EL (cell line): ENCODE measurements at regions not wholly inside any gene's neighbourhood (a gene's known extent, or its start where the extent isn't known, plus 50 kb on each side); places are given as distances from the start of the nearest gene placed in this dataset.
"Not testable (repeated sequence)": the region's sequence is repeated elsewhere in the genome, so short reads cannot be mapped to it uniquely, and the experiment has no call there.

Experiments used
- DNase-seq: peaks from one replicate; pipeline ENCODE4 v3.0.0-alpha.2; 2016

DNA sequence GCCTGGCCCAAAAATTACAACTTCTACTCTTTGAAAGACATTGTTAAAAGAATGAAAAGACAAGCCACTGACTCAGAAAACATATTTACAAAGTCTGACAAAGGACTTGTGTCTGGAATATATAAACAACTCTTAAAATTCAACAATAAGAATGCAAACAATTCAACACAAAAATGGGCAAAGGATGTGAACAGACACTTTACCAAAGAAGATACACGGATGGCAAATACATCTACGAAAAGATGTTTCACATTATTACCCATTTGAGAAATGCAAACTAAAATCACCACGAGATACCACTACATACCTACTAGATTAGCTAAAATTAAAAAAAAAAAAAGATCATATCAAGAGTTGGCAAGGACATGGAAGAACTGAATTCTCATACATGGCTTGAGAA is 80.8 kb upstream of the METRNL start:
- DNase-seq = no peak

DNA sequence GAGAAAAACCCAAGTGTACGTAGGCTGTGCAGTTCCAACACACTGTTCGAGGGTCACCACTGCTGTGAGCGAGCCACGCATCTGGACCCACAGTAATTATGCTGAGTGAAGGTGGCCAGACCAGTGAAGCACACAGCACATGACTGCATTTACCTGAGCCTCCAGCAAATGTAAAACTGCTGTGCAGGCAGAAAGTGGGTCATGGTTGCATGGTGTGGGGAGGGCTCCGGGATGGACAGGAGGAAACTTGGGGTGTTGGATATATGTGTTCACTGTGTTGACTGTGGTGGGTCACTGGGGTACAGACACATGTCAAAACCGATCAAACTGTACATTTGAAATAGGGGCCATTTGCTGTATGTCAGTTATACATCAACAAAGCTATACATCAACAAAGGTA is 78.7 kb upstream of the METRNL start:
- DNase-seq = no peak

DNA sequence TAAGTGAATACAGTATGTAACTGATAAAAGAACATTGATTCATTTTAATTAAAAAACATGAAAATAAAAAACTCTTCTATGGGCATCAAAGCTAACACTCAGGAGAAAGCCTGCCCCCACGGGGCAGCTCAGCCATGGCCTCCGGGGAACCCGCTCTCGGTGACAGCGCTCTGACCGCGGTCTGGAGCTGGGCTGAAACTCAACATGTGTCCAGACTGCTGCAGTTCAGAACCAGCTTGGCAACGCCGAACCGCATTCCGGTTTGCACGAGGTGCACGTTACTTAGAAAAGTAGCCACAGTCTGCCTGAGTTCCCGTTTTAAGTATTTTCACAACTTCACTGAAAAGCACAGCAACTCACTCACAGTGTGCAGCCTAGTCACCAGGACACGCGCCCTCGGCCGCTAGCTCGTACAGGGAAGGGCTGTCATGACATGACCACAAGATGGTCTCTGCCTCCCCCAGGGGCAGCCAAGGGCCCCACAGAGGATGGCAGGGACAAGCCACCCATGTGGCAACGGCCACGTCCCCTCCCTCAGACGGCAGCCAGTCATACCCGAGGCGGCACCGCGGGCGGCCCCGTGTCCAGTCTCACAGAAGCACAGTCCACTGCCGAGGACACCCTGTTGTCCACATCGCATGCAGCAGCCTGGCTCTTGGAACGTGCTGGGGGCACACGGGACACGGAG is 77.1 kb upstream of the METRNL start:
- no peak for DNase-seq

DNA sequence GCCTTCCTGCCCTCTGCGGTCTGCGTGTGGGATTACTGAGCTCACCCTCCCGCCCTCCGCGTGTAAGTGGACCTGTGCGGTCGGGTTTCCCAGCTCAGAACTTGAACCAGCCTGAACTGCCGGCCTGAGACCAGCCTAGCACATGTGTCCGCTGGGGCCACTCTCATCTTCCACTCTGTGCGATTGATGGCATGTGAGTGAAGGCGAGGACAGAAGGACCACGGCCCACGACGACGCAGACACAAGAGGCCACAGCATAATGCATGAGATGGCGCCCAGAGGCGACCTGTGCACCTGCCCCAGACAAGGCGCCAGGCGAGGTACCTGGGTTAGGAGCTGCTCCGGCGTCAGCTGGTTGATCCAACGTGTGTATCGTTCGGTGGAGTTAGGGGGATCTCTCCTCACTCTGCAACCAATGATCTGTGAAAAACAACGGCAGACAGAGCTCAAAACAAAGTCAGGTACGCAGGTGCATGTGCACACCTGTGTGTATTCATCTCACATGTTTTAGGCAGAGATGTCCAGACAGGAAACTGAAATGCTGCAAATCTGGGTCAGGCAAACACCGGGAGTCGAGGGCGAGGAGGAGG is 74.5 kb upstream of the METRNL start:
- no peak for DNase-seq

DNA sequence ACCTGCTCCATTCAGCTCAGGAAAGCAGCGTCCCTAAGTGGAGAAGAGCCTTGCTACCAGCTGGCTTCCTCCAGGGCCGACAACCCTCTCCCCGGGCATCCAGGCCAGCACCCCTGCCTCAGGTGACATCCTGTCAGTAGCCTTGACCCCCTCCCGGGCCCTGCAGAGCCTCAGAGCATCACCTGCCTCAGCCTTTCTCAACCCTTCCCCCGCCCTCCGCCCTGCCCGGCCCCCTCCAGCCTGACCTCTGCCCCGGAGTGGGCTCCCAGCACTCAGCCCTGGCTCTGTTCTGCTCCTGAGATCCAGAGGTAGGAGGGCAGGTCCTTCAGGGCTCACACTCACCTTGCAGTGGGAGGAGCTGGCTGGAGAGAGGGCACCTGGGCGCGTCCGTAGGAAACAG is 73.8 kb upstream of the METRNL start:
- DNase-seq = no peak

DNA sequence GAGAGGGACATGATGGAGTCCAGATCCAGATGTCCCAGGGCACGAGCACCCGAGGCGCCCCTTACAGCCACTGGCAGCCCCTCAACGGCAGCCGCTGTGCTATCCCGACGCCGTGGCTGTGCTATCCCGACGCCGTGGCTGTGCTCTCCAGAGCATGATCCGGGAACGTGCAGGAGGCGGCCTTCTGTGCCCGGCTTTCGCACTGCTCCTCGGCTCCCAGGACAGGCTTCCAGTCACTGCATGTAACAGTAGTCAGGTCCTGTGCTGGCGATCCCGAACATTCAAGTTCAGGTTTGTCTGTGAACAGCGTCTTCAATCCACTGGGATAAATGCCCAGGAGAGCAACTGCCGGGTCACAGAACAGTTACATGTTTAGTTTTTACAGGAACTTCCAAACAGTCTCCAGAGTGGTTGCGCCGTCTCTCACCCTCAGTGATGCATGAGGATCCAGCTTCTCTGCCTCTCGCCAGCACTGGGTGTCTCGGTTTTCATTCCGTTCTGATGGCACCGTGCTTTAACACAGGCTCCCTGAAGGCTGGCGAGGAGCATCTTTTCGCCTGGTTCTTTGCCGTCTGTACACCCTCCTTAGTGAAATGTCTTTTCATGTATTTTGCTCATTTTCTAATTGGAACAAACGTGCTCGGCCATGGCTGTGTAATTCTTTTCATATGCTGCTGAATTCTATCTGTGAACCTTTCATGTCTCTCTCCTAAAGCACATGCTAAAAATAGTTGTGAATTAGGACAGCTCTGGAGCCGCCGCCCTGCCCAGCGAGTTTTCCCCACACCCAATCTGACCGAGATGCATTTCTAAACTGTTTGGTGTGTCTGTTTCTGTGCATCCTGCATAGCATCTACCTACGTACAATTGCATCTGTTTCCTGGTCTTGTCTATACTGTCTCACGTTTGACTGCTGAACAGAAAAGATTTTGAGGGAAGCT is 72.6 kb upstream of the METRNL start:
- no peak for DNase-seq

DNA sequence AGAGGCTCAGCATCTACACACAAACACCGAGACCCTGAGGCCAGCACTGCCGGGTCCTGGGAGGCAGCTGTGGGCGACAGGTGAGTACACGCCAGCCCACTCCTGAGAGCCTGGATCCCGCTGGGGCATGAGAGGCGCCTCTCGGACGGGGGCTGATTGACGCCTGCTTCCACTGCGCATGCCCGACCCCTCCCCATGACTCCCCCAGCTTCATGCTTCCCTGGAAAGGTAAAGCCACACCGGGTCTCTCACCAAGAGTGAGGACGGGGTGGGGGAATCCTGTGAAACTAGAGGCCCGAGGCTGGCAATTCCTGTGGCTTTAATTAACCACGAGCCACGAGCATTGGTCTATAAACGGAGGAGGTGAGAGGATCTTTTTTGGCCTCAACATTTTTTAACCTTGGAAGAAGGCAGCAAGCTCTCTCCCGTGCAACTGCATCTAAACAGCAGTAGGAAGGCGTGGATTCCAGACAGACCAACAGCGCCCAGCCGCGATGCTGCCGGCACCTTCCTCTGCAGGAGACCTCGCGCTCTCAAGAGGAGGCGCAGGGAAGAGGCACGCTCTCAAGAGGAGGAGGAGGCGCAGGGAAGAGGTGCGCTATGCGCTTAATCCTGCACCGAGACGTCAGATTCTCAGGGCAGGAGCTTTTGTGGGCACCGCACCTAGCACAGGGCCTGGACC is 71.8 kb upstream of the METRNL start:
- DNase-seq = no peak

DNA sequence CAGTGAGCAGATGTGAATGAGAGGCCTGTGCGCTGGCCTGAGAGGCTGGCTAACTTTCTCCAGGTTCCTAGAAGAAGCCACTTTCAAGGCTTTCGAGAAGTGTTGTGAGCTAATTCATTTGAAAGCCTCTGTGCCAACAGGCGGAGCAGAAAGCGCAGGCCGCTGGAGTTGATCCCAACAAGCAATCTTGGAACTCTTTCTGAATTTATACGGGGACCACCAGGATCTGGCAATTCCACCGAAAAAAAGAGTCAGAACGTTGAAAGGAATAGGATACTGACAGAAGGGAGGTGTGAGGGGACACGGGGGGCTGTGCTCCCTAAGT is 71.3 kb upstream of the METRNL start:
- no peak for DNase-seq

DNA sequence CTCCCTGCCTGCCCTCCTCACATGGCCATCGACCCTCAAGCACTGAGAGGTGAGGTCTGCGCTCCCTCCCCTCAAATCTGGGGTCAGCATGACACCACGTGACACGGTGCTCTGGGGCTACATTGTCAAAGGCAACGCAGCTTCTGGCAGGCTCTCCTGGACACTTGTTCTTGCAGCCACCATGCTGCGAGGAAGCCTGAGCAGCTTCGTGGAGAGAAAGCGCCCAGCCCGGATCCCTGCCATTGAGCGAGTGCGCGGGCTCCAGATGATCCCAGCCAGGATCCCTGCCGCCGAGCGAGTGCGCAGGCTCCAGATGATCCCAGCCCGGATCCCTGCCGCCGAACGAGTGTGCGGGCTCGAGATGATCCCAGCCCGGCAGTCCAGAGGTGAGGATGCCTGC is 70.9 kb upstream of the METRNL start:
- DNase-seq = no peak

DNA sequence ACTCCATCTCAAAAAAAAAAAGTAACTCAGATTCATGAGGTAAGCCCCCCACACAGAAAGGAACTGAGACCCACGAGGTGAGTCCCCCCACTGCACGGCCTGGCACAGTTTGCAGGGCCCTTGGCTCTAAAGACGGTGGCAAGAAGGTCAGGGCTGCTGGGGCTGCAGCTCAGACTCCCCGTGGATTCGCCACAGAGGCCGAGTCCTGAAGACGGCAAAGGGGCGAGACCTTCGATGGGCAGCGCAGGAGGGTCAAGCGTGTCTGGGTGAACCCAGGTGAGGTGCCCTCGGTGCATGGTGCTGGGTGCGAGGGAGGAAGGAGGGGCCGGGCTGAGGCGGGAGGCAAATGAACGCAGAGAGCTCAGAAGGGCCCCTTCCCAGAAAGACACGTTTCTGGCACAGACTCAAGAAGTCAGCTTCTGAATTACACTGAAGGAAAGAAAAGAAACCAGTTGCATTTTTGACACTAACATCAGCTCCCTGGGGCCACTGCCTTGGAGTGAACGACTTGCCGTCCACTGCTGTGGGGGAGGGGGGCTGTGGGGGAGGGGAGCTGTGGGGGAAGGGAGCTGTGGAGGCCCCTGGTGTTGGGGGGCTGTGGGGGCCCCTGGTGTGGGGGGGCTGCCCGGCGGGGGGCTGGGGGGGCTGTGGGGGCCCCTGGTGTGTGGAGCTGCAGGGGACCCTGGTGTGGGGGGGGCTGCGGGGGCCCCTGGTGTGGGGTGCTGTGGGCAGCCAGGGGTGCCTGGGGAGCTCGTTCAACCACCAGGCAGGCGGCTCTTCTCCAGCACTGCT is 69.8 kb upstream of the METRNL start:
- DNase-seq = no peak

DNA sequence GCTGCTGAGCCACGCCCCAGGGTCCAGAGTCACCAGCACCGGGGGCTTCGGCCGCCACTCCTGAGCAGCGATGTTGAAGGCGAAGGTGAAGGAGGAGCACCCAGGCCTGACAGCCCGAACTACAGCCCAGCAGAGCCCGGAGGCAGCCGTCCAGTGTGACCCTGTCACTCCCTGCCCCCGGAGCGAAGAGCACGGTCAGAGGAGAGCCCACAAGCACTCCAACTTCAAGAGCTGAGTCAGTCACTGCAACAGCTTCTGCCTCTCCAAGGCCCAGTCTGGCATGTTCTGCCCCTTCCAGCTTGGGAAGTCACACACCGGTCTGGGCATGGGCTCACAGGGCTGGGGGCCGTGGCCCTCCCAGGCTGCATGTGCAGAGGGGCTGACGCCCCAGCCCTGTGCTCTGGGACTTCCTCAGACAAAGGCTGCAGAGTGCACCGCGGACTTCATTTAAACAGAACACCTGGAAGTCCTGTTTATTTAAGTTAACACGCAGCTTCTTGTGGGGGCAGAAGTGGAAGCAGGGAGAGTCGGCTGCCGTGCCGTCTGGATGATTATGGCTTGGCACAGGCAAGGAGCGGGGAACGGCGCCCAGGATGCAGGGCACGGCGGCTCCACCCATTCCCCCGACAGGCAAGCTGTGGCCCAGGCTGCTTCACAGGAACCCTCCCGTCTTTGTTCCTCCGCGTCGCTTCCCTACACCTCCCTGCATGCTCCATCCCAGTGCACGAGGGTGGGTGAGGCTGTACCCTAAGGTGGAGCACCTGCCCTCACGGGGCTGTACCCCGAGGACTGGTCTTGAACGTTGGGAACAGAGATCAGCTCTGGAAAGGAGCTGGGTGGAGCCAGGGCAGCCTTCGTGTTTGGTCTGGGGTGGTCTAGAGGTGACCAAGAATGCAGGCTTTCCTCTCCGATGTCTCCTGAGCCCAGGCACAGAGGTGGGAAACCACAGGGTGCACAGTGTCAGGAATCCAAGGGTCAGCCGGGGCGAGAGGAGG is 68.9 kb upstream of the METRNL start:
- no peak for DNase-seq

DNA sequence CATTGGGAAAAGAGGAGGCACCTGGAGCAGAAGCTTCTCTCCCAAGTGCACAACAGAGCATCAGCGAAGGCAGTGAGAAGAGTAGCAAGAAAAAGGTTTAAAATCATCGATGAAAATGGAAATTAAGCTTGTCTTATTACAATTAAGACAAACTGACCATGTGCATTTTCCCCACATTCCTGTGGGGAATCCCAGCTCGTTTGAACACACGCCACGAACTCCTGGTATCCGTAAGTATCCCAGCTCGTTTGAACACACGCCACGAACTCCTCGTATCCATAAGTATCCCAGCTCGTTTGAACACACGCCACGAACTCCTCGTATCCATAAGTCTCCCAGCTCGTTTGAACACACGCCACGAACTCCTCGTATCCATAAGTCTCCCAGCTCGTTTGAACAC is 67.7 kb upstream of the METRNL start:
- not testable (repeated sequence) for DNase-seq

DNA sequence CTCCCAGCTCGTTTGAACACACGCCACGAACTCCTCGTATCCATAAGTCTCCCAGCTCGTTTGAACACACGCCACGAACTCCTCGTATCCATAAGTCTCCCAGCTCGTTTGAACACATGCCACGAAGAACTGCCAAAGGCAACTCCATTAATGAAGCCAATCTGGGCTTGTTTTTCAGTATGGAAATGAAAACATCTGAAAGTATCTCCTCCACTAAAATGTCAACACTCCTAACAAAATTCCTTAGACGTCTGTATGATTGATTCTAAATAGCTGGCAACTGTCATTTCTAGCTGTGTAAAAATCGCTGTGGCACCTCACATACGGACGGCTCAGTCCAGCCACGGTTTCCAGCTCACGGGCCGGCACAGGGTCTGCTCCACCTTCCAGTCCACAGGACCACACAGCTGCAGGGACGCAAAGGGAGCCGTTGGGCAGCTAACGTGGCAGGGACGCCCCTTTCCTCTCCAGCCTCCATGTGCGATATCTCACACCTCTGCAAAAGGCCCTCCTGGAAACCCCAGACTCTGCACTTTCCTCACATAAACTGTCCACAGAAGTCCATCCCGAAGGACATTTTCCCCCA is 67.1 kb upstream of the METRNL start:
- DNase-seq = no peak

DNA sequence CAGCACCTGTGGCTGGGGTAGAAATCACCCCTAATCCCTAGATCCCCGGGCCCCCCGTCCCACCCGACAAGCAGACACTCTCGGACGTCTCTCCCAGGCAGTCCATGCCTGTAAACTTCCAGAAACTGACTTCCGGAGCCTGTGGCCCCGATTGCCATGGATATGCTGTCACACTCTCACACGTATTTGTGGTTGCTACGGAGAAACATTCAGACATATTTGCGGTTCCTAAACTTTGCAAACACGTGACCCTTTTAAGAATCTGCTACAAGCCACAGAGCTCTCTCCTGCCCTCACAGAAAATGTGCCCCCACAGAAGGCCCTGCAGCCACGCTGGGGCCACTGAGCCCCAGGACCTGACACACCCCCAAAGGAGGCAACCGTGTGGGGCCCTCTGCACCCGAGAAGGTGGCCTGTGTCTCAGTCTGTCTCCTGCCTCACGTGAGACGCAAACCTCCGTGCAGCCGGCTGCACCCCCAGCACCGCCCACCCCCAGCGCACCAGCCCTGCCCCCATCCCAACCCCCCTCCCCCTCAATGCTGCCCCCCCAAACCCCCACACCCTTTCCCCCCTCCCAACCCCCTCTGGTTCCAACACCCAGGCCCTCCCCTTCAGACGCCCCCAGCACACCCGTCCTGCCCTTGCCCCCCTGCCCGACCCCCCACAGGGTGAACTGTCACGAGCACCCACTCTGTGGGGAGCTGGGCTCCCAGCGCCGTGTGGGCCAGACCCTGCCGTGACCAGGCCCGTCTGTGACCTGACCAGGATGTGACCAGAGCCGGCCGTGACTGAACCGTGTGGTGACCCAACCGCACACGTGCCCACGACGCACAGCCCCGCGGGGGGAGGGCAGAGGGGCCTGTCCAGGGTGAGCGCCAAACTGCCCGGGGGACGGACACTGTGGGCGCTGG is 66.3 kb upstream of the METRNL start:
- peak; percentile 91 for DNase-seq

DNA sequence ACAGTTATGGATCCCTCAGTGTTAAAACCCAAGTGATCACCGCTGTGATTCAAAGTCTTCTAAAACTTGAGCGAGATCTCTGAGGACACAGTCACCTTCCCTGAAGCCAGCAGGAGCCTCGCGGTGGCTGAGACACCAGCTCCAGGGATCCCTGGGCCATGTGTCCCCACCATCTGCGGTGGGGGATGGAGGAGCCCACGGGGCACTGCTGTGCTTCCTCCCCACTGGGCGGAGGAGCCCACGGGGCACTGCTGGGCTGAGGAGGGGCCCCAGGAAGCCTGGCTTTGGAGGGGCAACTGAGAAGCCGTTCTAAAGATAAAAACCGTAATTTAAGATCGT is 65.7 kb upstream of the METRNL start:
- no peak for DNase-seq

DNA sequence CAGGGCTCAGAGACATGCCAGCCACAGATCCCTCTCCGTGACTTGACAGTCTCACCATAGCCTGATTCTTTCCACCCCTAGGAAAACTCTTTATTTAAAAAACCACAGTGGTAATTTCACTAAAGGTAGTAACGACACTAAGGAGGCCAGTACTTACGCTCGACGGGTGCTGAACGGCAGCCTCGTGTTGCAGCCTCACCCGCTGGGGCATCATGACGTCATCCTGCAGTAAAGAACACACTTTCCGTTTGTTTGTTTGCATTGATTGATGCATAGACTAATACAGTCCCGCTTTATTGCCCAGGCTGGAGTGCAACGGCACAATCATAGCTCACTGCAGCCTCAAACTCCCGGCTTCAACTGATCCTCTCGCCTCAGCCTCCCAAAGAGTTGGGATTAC is 65.1 kb upstream of the METRNL start:
- DNase-seq = no peak

DNA sequence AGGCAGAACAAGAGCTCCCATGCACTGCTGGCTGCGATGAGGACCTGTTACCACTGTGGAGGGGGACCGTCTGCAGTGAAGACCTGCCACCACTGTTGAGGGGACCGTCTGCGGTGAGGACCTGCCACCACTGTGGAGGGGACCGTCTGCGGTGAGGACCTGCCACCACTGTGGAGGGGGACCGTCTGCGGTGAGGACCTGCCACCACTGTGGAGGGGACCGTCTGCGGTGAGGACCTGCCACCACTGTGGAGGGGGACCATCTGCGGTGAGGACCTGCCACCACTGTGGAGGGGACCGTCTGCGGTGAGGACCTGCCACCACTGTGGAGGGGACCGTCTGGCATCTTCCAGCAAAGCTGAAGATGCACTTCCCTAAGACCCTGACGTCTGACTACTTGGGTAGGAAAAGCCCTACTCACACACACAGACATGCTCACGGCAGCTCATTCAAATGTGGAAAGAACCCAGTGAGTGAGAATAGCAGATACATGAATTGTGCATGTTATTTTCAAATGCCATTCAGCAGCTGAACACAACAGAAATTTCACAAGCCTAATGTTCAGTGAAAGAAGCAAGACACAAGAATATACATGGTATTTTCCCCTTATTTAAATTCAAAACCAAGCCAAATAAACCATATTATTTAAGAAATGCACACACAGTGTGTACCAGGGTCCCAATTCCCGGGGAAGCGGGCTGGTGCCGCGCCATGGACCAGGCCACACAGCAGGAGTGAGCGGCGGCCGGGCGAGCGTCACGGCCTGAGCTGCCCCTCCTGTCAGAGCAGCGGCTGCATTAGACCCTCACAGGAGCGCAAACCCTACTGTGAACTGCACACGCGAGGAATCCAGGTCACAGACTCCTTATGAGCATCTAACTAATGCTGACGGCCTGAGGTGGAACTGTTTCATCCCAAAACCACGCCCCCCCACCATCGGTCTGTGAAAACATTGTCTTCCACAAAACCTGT is 64.2 kb upstream of the METRNL start:
- DNase-seq = no peak

DNA sequence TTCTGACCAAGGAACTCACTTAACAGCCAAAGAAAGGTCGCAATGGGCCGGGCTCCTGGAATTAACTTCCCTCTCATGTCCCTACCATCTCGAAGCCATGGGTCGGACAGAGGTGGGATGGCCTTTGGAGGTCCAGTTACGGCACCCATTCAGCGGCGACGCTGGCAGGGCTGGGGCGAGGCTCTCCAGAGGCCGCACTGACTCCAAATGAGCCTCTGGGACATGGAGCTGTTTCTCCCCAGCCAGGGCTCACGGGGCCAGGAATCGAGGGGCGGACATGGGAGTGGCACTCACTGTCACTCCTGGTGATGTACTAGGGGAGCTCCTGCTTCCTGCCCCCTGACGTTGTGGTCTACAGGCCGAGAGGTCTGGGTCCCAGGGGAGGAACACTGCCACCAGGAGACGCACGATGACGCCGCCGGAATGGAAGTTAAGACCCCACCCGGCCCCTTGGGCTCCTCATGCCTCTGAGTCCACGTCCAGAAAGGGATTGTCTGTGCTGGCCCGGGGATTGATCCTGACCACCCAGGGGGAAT is 60.7 kb upstream of the METRNL start:
- no peak for DNase-seq

DNA sequence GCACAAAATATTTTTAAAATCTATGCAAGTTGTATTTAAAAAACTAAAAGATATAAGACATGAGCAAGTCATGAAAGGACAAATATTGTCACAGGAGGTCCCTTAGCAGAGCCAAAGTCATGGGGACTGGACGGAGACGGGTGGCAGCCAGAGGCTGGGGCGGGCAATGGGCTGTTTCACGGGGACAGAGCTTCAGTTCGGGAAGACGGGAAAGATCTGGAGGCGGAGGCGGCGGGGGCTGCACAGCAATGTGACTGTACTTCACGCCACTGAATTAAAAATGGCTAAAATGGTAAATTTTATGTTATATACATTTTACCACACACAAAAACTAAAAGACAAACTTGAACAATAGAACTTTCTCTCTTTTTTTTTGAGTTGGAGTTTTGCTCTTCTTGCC is 60.0 kb upstream of the METRNL start:
- no peak for DNase-seq
